Chondrocyte (in vitro differentiated cells): ENCODE measurements at regions not wholly inside any gene's neighbourhood (a gene's known extent, or its start where the extent isn't known, plus 50 kb on each side); places are given as distances from the start of the nearest gene placed in this dataset.
"Not testable (repeated sequence)": the region's sequence is repeated elsewhere in the genome, so short reads cannot be mapped to it uniquely, and the experiment has no call there.

Experiments
- DNase-seq: peaks from one replicate; pipeline ENCODE4 v3.0.0; 2021; ENCODE audit warnings: mixed read lengths, low spot score
- H3K27ac Mint-ChIP-seq: one replicate; pipeline ENCODE4 v1.8.0; 2021; ENCODE audit warnings: mild to moderate bottlenecking, moderate library complexity, mixed read lengths; ENCODE audit not compliant: unreplicated experiment
- H3K27me3 Mint-ChIP-seq: 2 replicates; pipeline ENCODE4 v1.8.0; 2021; ENCODE audit warnings: low read depth, mixed read lengths
- H3K36me3 Mint-ChIP-seq: 2 replicates; pipeline ENCODE4 v1.8.0; 2021; ENCODE audit warnings: low read depth, mixed read lengths
- H3K4me1 Mint-ChIP-seq: 2 replicates; pipeline ENCODE4 v1.8.0; 2021; ENCODE audit warnings: low read depth, mild to moderate bottlenecking, mixed read lengths
- H3K4me3 Mint-ChIP-seq: one replicate; pipeline ENCODE4 v1.8.0; 2021; ENCODE audit warnings: mild to moderate bottlenecking, moderate library complexity, mixed read lengths; ENCODE audit not compliant: unreplicated experiment
- H3K9me3 Mint-ChIP-seq: 2 replicates; pipeline ENCODE4 v1.8.0; 2021; ENCODE audit warnings: low read depth, mixed read lengths
- CTCF ChIP-seq: fragments of 200-600 bp; sonication (generic); IDR thresholded peaks from 2 replicates; pipeline ENCODE4 v1.5.0; 2021; ENCODE audit warnings: antibody characterized with exemption, mild to moderate bottlenecking, moderate library complexity

- Mint-ChIP-seq H3K4me3 (no peak overlapping the region), H3K36me3 (no peaks in the 10 kb centered on the region), H3K27ac (no peak overlapping the region), H3K27me3 (peaks cover 9% of the 10 kb centered on the region), H3K4me1 (no peaks in the 10 kb centered on the region), H3K9me3 (no peaks in the 10 kb centered on the region)
- TF ChIP-seq CTCF = no peak
- DNase-seq = no peak
Observed at GRCh38 chr5:121462441-121462840, 389.2 kb upstream of the FTMT start.

GRCh38 chr5:121471222-121471621 is 380.5 kb upstream of the FTMT start:
- not testable (repeated sequence) for H3K27me3 Mint-ChIP-seq, H3K4me3 Mint-ChIP-seq, H3K4me1 Mint-ChIP-seq, H3K27ac Mint-ChIP-seq, H3K9me3 Mint-ChIP-seq, DNase-seq, H3K36me3 Mint-ChIP-seq

DNA sequence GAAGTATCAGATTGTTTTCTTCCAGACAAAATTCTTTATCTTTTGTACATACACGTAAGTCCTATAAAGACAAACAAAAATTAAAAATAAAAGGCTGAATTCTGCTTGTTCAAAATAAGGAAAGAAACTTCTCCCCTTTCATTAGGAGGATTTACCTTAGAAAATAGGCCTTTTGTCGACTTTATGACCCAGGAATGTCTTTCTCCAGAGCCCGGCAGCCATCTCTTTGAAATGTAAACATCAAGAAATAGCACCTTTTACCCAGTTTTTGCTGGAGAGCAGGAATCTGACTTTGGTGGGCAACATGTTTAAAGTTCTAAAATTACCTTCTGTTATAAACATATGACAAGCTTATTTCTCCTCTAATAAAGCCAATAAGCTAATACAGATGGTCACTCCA is 373.0 kb upstream of the FTMT start:
- Mint-ChIP-seq H3K27ac (no peak overlapping the region), H3K4me3 (no peak overlapping the region), H3K27me3 (peaks cover 1% of the 10 kb centered on the region), H3K4me1 (no peaks in the 10 kb centered on the region), H3K9me3 (no peaks in the 10 kb centered on the region), H3K36me3 (no peaks in the 10 kb centered on the region)
- no peak for DNase-seq
- TF ChIP-seq CTCF = no peak

DNA sequence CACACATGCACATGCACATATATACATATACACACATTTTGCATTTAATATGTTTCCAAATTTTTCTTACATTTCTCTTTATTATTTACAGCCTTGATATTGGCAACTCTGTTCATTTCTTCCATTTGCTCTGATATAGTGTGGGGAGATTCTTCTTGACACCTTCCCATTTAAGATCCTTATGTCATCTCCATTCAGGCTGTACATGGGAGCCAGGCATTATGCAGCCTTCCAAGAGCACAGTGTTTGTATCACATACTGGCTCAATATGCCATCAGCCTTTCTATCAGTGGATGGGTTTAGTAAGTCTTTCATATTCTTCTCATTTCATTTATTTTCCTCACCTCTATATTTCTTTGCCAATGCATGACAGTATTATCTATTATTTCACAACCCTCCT is 372.3 kb upstream of the FTMT start:
- peaks cover 1% of the 10 kb centered on the region for H3K27me3 Mint-ChIP-seq
- no peak for DNase-seq
- no peaks in the 10 kb centered on the region for H3K4me1 Mint-ChIP-seq
- no peak overlapping the region for H3K27ac Mint-ChIP-seq
- H3K9me3 Mint-ChIP-seq = no peaks in the 10 kb centered on the region
- H3K4me3 Mint-ChIP-seq = no peak overlapping the region
- no peak for TF ChIP-seq CTCF
- no peaks in the 10 kb centered on the region for H3K36me3 Mint-ChIP-seq

DNA sequence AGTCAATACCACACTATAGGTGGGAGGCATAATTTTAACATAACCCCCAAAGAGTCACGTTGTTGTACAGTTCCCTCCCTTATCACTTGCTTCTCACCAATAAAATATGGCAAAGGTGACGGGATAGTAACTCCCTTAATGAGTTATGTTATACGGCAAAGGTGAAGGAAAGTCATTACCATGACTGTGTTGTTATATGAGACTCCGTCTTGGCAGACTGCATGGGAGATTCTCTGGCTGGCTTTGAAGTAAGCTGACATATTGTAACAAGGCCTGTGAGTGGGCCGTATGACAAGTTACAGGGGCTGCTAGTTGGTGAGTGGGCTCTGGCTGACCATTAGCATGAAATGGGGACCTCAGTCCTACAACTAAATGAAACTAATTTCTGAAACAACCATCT is 366.4 kb upstream of the FTMT start:
- Mint-ChIP-seq H3K27ac (no peak overlapping the region), H3K4me1 (no peaks in the 10 kb centered on the region)

DNA sequence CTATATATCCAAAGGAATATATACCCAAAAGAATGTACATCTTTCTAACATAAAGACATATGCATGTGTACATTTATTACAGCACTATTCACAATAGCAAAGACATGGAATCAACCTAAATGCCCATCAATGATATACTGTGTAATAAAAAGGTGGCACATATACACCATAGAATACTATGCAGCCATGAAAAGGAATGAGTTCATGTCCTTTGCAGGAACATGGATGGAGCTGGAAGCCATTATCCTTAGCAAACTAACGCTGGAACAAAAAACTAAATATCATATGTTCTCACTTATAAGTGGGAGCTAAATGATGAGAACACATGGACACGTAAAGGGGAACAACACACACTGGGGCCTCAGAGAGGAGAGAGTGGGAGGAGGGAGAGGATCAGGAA is 365.7 kb upstream of the FTMT start:
- H3K4me1 Mint-ChIP-seq, H3K27ac Mint-ChIP-seq, H3K36me3 Mint-ChIP-seq, H3K27me3 Mint-ChIP-seq, DNase-seq, H3K9me3 Mint-ChIP-seq, H3K4me3 Mint-ChIP-seq: not testable (repeated sequence)

More for the DNA sequence above, 366.4 kb upstream of the FTMT start:
- Mint-ChIP-seq H3K9me3 (no peaks in the 10 kb centered on the region), H3K4me3 (no peak overlapping the region), H3K27me3 (no peaks in the 10 kb centered on the region), H3K36me3 (no peaks in the 10 kb centered on the region)
- no peak for DNase-seq
- TF ChIP-seq CTCF = no peak
